Astrocyte of the cerebellum (primary cell): ENCODE measurements at regions not wholly inside any gene's neighbourhood (a gene's known extent, or its start where the extent isn't known, plus 50 kb on each side); places are given as distances from the start of the nearest gene placed in this dataset.
"Not testable (repeated sequence)": the region's sequence is repeated elsewhere in the genome, so short reads cannot be mapped to it uniquely, and the experiment has no call there.

Experiments
- DNase-seq: peaks from one replicate; pipeline ENCODE4 v3.0.0-alpha.2; 2011; ENCODE audit warnings: low read depth
- H3K4me3 ChIP-seq: 2 replicates; pipeline ENCODE4 v1.5.1; 2011; ENCODE audit warnings: mild to moderate bottlenecking, low read depth, low read length, moderate library complexity
- in situ Hi-C: cut with HindIII; loops from 2 replicates; pipeline ENCODE4 v1.10.0; 2017; ENCODE audit warnings: low sequenced_read_pairs
- TF ChIP-seq, protein P1 (sequence below): IDR thresholded peaks from 2 replicates; pipeline ENCODE4 v1.5.1; 2012; ENCODE audit warnings: low read length, low read depth, moderate library complexity, mild to moderate bottlenecking; ENCODE audit errors: missing control alignments

DNA sequence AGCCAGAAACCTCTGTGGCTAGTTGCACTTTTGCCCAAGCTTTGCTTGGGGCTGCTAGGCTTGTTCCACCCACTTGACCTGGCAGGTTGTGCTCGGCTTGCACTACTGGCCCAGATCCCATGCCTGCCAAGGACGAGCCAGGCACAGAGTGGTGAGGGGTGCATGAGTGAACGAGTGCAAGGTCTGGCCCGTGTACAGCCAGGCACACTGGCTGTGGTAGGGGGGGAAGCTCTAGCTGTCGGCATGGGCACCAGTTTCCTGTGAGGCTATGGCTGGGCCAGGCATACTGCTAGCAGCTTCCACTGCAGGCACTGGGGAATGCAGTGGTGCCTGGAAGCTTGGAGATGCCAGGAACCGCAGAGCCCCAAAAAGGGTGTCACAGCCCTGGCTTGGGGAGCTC is 210.4 kb downstream of the AKAIN1 start:
- no peak for DNase-seq
- in situ Hi-C loops, result no loop called here
- H3K4me3 ChIP-seq, result no peak overlapping the region
- TF ChIP-seq, protein P1, sequence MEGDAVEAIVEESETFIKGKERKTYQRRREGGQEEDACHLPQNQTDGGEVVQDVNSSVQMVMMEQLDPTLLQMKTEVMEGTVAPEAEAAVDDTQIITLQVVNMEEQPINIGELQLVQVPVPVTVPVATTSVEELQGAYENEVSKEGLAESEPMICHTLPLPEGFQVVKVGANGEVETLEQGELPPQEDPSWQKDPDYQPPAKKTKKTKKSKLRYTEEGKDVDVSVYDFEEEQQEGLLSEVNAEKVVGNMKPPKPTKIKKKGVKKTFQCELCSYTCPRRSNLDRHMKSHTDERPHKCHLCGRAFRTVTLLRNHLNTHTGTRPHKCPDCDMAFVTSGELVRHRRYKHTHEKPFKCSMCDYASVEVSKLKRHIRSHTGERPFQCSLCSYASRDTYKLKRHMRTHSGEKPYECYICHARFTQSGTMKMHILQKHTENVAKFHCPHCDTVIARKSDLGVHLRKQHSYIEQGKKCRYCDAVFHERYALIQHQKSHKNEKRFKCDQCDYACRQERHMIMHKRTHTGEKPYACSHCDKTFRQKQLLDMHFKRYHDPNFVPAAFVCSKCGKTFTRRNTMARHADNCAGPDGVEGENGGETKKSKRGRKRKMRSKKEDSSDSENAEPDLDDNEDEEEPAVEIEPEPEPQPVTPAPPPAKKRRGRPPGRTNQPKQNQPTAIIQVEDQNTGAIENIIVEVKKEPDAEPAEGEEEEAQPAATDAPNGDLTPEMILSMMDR, result no peak

DNA sequence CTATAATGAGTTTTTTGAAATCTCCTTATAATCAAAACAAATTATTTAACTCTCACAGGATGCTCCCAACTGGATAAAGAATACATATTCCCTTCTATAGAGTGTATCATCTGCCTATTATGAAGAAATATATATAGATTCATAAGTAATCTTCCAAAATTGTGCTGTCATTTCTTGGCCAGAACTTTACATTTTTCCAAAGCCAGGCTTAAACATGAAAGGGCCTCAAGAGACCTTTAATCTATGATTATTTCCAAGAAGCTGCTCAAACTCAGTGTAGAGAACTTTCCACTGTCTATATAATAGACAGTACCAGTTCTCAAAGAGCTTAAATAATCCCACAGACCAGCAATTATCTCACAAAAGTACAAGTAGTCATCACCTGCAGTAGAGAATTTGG is 211.0 kb downstream of the AKAIN1 start:
- no peak for DNase-seq
- in situ Hi-C loops, result no loop called here
- TF ChIP-seq, protein P1, result no peak
- no peak overlapping the region for H3K4me3 ChIP-seq

DNA sequence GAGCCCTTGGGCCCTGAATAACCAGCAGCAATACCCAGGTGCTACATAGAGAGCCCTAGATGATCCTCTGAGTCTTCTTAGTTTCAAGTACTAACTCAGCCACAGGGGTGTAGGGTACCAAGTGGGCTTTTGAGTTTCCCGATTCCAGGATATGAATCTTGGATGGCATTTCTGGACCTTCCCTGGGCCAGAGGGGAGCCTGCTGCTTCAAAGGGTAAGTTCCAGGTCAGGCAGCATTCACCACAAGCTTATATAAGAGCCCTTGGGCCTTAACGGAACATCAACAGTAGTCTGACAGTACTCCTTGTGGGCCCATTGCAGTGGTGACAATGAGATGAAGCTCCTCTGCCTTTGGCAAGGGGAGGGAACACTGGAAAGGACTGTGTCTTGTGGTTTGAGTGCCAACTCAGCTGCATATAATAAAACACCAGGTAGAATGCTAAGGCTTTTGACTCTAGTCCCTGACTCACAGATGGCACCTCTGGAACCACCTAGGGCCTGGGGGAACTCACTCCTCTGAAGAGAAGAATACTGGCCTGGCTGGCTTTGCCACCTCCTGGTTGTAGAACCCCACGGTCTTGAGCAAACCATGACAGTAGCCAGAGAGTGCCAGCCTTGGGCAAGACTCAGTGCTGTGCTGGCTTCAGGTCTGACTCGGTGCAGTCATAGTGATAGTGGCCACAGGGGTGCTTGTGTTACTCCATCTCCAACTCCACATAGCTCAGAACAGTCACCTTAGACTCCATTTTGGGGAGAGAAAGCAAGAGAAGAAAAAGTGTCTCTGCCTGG is 235.7 kb downstream of the AKAIN1 start:
- H3K4me3 ChIP-seq, result no peak overlapping the region
- TF ChIP-seq, protein P1, result no peak
- in situ Hi-C loops, result no loop called here
- DNase-seq, result no peak

DNA sequence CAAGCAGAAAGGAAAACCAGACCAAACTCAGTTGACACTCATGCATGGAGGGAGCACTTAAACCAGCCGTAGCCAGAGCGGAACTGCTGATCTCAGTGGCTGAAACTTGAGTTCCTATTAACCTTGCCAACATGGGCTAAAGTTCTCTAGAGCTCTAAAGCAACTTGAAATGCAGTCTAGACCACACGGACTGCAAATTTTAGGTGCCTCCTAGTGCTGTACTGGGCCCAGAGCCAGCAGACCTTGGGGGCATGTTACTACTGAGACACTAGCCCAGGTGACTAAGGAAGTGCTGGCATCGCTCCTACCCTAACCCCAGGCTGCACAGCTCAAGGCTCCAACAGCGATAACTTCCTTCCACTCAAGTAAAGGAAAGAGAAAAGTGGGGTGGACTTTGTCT is 236.5 kb downstream of the AKAIN1 start:
- no peak overlapping the region for H3K4me3 ChIP-seq
- TF ChIP-seq, protein P1, result no peak
- no peak for DNase-seq
- in situ Hi-C loops, result no loop called here

DNA sequence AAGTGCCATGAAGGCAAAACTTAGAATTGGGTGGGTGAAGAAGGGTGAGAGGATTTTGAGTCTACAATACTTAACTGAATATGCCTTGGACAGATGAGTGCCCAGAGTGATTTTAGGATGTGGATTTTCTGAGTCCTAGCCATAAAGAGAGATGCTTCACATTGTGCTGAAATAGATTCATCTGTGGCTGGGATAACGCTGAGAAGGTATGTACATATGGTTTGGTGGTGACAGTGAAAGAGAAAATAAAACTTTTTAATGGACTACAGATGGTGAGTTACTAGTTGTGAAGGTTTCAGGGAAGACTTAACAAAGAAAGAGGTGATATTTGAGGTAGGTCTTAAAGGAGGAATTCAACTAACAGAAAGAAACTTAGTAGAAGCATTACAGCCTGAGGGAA is 265.8 kb downstream of the AKAIN1 start:
- H3K4me3 ChIP-seq, result no peak overlapping the region
- DNase-seq, result no peak
- TF ChIP-seq, protein P1, result no peak

DNA sequence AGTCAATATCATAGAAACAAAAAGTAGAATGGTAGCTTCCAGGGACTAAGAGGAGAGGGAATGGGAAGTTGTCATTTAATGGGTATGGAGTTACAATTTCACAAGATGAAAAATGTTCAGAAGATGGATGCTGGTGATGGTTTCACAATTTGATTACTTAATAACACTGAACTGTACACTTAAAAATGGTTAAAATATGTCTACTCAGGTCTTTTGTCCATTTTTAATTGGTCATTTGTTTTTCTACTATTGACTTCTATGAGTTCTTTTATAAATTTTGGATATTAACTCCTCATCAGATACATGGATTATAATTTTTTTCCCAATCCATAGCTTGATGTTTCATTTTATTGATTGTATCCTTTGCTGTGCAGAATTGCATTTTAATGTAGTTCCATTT is 275.5 kb downstream of the AKAIN1 start:
- H3K4me3 ChIP-seq, result no peak overlapping the region
- in situ Hi-C loops, result no loop called here

More for the DNA sequence above, 265.8 kb downstream of the AKAIN1 start:
- in situ Hi-C loops, result no loop called here

DNA sequence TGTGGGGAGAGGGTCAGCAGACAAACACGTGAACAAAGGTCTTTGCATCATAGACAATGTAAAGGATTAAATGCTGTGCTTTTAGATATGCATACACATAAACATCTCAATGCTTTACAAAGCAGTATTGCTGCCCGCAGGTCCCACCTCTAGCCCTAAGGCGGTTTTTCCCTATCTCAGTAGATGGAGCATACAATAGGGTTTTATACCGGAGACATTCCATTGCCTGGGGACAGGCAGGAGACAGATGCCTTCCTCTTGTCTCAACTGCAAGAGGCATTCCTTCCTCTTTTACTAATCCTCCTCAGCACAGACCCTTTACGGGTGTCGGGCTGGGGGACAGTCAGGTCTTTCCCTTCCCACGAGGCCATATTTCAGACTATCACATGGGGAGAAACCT is 279.5 kb downstream of the AKAIN1 start:
- DNase-seq, in situ Hi-C loops, H3K4me3 ChIP-seq: not testable (repeated sequence)

More for the DNA sequence above, 275.5 kb downstream of the AKAIN1 start:
- TF ChIP-seq, protein P1, result no peak
- DNase-seq, result no peak
